GM19193 (cell line): ENCODE measurements at regions not wholly inside any gene's neighbourhood (a gene's known extent, or its start where the extent isn't known, plus 50 kb on each side); places are given as distances from the start of the nearest gene placed in this dataset.

Experiments
- POLR2A ChIP-seq: IDR thresholded peaks from 4 replicates; pipeline ENCODE4 v1.6.1; 2011; ENCODE audit not compliant: insufficient read depth, insufficient read length; ENCODE audit errors: extremely low read depth

DNA sequence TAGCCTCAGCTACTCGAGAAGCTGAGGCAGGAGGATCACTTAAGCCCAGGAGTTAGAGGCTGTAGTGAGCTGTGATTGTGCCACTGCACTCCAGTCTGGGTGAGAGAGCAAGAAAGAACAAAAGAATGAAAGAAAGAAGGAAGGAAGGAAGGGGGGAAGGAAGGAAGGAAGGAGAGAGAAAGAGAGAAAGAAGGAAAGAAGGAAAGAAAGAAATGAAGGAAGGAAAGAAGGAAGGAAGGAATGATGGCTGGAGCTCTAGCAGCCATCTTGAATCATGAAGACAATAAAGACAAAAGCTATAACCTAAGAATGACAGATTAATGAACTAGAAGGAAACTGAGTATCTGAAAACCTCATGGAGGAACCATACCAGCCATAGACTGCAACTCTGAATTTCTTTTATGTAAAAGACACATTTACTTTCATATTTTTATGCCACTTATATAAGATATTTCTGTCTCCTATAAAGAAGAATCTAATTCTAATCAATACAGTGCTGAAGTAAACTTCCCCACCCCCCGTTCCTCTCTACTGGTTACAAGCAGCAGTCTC is 522.3 kb upstream of the JARID2 start:
- TF ChIP-seq POLR2A, result no peak

DNA sequence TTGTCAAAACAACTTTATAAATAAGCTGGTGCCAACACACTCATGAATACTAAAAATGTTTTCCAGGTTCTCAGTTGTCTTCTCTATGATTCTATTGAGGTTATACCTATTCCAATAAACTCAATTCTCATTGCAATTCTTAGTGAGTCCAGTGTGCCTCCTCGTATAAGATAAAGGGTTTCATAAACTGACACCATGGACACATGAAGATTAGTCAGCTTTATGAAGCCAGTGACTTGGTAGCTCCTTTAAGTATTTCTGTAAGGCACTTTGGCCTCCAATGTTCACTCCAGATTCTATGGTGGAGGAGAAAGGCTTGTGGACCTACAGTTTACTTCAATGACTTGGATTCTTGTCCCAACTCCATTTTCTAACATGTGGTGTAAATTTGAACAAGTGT is 521.3 kb upstream of the JARID2 start:
- TF ChIP-seq POLR2A, result no peak

DNA sequence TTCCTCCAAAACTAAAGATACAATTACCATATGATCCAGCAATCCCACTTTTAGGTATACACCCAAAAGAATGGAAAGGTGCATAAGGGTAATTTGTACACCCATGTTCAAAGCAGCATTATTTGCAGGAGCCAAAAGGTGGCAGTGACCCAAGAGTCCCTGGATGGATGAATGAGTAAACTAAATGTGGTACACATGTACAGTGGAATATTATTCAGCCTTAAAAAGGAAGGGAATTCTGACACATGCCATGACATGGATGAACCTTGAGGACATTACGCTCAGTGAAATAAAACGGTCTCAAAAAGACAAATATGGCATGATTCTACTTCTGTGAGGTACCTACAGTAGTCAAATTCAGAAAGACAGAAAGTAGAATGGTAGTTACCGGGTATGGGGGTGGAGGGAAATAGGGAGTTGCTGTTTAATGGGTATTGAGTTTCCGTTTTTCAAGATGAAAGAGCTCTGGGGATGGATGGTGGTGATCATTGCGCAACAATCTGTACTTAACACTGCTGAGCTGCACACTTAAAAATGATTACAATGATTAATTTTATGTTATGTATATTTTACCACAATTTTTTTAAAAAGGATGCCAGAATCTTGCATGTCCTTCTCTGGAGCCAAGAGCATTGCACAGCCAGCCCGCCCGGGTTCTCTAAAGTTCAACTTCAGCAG is 518.9 kb upstream of the JARID2 start:
- no peak for TF ChIP-seq POLR2A

DNA sequence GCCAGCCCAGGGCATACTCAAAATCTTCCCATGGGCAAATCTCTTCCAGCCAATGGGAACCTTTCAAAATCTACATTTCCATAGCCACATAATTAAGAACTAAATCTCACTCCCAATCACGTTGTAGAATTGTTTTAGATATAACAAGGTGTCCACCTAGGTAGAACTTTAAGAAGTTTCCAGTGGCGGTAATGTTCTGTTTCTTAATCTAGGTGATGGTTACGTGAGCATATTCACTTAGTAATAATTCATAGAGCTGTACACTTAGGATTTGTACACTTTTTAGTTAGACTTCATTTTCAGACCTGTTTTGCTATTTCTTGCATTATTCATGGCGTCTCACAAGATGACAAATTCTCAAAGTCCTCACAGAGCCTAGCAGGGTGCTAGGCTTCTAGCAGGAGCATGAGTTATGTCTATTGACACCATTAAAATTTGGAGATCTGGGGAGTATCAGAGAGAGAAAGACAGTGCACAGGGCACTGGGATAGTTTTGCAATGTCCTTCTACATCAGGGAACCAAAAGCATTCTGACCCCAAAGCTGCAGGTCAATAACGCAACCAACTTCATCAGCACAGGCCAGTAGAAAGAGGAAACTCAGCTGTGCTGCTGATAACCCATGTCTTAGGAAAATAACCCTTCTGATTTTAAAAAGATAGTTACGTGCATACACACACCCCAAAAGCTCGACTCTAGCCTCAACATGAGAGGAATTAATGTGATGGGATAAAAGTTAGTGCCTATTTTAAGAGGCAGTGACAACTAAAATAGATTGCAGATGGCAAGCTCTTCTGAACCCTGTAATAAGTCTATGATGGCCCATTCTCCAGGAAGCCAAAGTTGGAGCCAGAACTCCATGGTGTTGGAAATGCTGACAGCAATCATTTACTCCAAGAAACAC is 518.1 kb upstream of the JARID2 start:
- TF ChIP-seq POLR2A, result no peak

DNA sequence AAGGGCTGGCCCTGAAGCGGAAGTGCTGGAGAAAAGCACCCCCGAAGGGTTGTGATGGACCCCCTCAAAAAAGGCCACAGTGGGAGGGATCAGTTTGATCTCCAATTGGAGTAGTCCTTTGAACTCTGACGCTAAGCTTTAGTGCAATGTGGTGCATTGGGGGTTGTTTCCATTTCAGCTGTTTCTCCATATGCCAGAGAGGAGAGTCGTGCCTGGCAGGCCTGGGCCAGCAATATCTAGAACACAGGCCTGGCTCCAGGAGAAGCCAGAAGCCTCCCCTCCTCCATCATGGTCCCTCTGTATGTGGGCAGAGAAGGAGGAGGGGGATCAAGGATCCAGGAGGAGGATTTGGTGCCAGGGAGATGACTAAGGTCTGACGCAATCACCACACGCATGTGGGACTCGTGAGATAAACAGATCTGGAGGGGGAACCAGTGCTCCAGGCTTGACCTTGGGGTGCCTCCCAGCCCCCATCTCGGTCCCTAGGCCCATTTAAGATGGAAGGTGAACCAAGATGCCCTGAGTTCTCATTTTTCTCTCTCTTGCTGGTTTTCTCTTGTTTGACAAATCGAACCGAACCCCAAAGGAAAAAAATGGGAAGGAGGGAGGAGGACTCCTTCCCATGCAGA is 517.4 kb upstream of the JARID2 start:
- TF ChIP-seq POLR2A, result no peak

DNA sequence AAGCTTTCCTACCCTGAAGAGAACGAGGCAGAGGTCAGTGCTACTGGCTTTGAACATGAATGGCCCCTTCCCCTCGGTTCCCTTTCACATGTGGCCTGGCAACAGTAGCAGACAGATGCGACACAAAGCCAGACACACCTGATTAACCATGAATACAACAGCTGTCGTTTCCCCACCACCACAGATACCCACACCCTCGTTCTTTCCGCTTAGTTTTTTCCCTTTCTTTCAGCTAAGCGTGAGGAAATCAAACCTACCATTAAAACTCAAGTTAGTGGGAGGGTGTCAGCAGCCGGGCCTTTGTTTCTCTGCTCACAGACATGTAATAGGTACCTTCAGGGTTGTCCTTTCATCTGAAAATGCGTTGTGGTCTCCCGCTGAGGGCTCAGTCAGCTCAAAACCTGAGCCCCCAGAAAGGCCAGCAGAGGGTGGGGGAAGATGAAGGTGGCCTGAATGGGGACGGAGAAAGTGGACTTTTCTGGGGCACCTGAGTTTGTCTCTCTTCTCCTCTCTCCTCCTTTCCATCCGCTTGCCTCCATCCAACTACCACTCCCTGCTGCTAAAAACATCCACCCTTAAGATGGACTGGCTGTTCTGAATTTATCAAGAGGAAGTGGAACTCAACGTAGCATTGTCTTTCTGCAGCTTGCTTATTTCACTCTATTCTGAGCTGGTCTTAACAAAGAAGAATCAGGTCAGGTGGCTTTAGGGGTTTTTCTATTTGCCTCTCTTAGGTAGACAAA is 516.6 kb upstream of the JARID2 start:
- TF ChIP-seq POLR2A, result no peak

DNA sequence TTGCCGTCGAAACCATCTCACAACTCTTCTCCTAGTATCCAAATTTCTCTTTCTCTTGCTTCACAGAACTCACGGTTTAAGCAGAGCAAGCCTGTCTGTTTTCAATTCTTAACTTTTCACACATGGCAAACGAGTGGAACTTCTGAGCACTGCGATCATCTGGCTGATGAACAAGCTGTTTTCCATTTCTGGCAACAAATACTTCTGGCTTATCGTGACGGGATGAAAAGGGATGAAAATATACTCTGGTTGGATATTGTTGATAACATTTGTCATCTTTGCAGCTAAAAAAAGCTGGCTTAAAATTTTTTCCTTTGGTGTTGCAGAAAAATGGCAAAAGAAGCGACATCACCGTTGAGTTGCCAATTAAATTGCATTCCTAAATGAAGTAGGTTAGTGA is 515.2 kb upstream of the JARID2 start:
- no peak for TF ChIP-seq POLR2A

DNA sequence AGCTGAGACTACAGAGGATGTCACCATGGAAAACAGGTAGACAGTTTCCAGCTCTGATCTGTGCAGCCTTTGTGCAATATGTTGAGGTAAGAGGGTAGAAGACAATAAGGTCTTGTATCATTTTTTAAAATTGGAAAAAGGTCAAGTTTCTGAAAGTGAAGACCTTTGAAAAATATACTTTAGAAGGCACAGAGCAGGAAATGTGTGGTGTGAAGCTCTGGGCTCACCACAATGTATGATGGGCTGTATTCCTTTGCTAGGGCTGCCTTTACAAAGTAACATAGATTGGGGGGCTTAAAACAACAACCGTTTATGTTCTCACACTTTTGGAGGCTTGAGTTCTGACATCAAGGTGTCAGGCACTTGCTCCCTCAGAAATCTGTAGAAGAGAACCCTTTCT is 514.3 kb upstream of the JARID2 start:
- TF ChIP-seq POLR2A, result no peak

DNA sequence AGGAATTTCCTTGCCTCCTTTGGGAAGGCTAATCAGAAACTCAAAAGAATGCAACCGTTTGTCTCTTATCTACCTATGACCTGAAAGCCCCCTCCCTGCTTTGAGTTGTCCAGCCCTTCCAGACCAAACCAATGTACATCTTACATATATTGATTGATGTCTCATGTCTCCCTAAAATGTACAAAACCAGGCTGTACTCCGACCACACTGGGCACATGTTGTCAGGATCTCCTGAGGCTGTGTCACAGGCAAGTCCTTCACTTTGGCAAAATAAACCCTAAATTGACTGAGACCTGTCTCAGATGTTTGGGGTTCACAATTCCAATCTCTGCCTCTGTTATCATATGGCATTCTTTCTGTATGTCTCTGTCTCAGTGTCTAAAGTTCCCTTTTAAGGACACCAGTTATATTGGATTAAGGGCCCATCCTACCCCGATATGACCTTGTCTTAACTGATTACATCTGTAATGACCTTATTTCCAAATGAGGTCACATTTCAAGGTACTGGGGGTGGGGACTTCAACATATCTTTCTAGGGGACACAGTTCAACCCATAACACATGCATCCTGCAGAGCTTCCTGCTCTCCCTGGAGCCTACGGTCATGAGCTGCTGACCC is 513.5 kb upstream of the JARID2 start:
- no peak for TF ChIP-seq POLR2A

DNA sequence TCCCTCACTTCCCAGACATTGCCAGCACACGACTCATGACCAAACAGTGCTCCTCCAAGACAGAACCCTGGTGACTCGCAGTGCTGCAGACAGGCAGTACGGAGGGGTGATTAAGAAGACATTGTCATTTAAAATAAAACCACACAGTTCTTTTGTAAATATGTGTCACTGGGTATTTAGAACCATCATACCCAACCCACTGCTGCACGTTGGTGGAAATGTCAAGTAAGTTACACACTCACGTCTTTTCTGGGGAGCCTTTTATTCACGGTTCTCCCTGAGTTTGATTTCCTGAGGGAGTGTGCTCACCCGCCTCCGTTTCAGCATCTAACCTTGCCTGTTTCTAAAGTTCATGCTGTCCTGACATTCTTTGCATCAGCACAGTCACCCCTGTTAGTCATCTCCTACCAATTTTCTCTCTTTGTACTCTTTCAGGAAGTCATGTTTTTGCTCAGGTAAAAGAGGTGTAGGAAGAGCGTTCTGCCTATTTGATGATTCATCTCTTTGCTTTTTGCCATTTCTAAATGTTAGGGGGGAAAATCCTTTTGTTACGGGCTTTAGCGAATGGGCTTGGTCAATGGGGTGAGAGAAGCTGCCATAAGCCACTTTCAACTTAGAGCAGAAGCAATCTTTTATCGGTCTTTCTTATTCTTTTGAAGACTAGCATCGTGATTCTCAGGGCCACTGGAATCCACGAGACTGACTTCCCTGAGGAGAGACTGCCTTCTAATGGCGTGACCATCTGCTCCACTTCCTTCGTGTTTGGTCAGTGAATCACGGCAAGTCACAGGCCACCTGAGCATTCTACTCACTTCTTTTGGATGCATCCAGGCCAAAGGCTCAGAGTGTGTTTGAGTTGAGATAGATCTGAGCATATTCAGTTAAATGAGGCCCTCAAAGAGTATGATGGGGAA is 512.8 kb upstream of the JARID2 start:
- TF ChIP-seq POLR2A, result no peak

DNA sequence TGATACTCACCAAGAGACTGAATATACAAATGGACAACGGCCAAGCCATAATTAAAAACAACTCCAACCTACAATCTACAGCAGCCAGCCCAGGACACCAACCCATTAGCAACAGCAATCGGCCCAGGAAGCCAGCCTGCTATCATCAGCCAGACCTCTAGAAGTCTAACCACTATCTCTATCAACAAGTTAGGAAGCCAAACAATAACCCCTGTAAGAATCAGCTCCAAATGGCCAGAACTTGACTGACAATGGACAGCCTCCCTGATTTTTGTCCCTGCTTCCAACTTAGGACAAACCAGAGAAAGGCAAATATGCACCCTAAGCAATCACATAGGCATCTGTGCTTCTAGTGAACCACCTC is 511.8 kb upstream of the JARID2 start:
- TF ChIP-seq POLR2A, result no peak

DNA sequence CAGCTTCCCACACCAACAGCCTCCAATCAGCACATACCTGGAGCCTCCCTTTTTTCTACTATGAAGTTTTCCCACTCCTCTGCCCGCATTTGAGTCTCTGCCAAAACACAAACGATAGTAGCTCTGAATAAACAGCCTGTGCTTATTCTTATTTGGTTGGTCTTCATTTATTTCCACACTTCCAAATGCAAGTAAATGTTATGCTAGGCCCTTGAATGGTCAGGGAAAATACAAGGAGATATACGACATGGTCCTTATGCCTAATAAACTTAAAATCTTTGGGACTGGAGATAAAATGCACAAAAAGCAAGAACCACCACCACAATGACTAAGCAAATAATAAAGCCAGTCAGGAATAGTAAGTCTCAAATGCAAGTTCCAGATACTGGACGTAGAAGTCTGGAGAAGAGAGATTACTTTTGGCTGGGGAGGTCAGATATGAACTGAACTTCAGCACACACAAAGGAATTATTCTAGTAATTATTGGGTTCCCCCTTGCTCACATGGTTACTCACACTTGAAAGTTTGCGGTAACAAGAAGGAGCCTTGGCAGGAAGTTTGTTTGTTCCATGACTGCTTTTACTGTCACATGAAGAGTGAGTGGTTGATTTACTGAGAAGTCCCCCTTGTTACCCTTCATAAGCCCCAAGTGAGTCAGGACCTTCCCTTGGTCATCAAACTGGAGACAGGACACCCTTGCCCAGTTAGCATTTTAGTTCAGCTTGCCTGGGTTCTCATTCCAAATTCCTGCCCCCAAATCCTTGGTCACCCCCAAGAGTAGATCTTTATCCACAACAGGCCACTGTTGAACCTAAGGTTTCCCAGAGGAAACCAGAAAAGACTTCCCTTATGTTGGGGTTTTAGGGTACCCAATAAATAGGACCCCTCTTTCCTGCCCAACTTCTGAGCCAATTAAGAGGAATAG is 511.2 kb upstream of the JARID2 start:
- no peak for TF ChIP-seq POLR2A
